ENCODE measurements at regions not wholly inside any gene's neighbourhood (a gene's known extent, or its start where the extent isn't known, plus 50 kb on each side); places are given as distances from the start of the nearest gene placed in this dataset.
"Not testable (repeated sequence)": the region's sequence is repeated elsewhere in the genome, so short reads cannot be mapped to it uniquely, and the experiment has no call there.

DNA sequence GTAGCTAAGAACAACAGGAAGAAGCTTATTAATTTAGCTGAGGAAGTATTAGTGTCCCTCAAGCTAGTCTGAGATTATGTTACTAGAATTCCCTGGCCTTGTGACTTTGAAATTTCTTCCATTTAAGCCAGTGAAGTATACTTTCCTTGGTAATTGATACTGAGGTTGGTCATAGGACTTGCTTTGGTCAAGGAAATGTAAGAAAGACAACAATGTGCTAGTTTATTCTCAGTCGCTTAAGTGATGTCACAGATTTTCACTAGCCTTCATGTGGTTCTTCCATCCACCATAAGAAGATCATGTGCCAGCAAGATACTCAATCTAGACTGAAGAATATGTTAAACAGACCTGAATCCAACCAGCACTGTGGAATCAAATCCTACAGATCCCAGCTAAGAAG lies 1140.1 kb downstream of the TECRL start:
- DNase-seq (ENCODE audit: low read depth), result no peak

DNA sequence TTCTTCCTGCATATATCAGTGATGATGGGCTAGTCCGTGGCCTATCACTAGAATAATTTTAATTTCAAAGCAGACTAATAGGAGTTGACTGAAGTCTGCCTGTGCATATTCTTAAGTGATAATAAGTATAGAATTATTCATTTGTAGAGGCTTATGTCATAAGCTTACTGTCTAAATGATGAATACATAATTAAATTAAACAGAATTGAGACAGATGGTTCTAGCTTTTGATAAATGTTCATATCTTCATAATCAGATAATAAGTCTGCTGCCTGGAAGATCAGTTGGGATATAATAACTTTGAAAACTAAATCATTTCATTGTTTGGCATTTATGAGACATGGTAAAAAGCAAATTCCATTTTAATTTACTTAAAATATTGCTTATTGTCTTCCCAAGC lies 1175.6 kb downstream of the TECRL start:
- DNase-seq (ENCODE audit: low read depth), result no peak

DNA sequence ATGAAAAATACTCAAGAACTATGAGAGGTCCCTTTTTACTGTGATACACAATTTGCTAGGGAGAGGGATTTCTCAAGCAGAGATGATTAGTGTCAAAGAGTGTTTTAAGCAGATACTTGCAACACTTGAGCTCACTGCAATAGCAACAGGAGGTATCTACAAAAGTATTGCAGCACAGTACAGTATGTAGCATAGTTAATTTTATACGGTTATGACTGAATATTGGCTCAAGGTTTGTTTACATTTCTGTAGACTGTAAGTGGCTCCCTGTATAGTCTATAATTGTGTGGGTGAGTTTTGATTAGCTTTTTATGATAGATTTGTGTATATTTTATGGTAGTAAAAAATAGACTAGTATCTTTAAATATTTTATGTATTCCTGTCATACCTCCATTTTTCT lies 1177.2 kb downstream of the TECRL start:
- no peak for DNase-seq (ENCODE audit: low read depth)

DNA sequence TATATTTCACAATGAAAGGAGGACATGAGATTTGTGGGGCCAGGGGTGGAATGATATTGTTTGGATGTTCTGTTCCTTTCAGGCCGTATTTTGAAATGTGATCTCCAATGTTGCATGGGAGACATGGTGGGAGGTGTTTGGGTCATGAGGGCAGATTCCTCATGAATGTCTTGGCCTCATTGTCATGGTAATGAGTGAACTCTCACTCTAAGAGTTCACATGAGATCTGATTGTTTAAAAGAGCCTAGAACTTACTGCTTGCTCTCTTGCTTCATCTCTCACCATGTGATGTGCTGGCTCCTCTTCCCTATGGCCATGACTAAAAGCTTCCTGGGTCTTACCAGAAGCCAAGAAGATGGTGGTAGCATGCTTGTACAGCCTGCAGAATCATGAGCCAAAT lies 1183.0 kb downstream of the TECRL start:
- no peak for DNase-seq (ENCODE audit: low read depth)

DNA sequence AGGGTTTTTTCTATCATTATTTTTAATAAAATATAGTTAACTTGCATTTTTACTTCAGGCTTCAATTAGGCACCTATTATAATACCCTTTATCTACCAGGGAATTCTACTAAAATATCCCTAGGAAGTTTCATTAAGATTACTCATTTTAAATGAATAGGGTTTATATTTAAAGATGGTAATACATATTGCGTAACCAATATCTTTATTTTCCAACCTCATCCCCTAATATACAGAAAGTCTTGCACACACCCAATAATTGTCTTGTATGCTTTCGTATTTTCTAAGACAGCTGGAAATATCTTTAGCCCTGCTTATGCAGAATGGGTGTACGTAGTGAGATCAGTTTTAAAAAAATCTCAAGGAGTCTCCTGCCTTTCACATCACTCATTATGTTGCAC lies 1186.8 kb downstream of the TECRL start:
- no peak for DNase-seq (ENCODE audit: low read depth)

DNA sequence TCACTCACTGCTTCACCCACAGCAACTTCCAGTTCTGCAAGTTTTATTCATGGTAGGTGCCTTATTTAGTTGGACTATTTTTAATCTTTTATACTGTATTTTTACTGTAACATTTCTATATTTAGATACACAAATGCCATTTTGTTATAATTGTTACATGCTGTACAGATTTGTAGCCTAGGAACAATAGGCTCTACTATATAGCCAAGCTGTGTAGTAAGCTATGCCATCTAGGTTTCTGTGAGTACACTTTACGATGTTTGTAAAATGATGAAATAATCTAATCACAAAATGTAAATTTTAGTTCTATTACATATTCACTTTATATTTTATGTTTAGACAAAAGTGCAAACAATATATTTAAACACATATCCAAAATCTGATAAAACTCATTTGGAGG lies 1187.8 kb downstream of the TECRL start:
- DNase-seq (ENCODE audit: low read depth), result no peak

DNA sequence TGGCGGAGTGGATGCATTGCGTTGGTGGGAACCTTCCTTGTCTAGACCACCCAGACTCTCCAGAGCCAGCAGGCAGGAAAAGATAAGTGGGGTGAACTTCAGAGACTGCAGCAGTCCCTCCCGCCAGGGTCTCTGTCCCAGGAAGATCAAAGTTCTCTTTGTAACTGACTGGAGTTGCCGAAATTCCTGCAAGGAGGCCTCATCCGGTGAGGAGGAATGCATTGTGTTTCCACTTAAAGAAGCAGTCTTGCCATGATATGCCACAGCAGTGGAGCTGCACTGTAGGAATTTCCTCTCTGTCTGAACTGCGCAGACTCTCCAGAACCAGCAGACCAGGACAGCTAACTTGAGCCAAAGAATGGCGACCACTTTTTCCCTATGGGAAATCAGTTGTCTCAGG lies 1190.4 kb downstream of the TECRL start:
- no peak for DNase-seq (ENCODE audit: low read depth)

DNA sequence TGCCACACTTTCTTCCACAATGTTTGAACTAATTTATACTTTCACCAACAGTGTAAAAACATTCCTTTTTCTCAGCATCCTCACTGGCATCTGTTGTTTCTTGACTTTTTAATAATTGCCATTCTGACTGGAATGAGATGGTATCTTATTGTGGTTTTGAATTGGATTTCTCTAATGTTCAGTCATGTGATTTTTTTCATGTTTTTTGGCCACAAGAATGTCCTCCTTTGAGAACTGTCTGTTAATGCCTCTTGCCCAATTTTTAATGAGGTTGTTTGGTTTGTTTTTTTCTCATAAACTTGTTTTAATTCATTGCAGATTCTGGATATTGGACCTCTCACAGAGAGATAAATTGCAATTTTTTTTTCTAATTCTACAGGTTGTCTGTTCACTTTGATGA lies 1195.2 kb downstream of the TECRL start:
- DNase-seq (ENCODE audit: low read depth), result no peak

DNA sequence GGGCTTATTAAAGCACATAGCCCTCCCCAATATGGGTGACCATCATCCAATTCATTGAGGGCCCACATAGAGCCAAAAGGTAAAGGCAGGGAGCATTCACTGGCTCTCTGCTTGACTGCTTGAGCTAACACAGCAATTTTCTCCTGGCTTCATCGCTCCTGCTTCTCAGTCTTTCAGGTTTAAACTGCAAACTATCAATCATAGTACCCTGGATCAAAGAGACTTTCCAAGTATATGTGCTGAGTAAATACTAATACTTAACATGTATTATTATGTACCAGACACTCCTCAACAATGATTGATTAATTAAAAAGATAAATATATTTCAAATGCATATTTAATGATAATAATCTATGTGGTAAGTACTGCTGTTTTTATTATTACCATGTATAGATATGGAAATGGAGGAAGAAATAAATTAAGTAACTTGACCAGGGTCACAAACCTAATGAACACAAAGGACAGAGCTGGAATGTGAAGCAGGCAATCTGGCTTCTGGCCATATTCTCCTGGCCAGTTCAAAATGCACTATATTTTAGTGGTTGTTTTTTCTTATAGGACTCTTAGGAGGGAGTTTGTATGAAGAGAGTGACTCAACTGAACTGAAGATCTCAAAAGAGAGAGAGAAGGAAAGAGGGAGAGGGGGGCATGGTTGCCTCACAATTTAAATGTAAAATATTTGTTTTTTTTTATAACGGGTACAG lies 1197.3 kb downstream of the TECRL start:
- no peak for DNase-seq (ENCODE audit: low read depth)

DNA sequence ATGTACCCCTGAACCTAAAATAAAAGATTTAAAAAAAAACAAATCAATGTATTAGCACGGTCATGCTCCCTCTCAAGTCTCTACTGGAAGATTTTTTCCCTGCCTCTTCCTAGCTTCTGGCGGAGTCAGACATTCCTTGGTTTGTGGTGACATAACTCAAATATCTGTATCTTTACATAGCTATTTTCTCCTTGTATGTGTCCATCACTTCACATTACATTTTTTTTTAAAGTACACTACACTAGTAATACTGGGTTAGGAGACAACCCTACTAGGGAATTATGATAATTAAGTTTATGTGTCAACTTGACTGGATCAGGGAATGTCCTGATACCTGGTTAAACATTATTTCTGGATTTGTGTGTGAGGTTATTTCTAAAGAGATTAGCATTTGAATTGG lies 1197.9 kb downstream of the TECRL start:
- no peak for DNase-seq (ENCODE audit: low read depth)

DNA sequence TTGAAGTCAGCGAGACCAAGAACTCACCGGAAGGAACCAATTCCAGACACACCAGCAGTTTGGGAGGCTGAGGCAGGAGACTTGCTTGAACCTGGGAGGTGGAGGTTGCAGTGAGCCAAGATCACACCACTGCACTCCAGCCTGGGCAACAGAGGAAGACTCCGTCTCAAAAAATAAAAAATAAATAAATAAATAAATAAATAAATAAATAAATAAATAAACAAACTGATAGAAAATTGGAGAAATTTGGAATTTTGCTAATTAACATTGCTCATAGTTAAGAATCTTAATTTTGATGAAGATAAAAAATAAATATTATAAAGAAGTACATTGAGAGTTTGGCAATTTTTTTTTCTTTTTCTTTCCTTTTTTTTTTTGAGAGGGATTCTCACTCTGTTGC lies 1216.2 kb downstream of the TECRL start:
- DNase-seq (ENCODE audit: low read depth), result not testable (repeated sequence)

DNA sequence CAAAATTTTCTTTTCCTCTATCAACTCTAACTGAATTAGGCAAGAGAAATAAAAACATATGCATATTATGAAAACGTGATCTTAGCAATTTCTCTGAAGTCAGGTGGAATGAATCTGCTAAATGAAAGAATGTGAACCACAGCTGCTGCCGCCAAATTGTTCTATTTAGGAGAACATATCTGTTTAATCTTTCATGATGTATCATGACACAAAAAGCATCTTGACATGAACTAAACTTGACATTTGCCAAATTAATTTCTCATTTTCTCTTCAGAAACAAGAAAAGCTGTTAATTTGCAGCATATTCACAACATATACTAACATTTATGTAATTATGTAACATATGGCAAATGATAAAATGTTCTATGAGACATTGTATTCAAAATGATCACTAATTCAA lies 1237.9 kb downstream of the TECRL start:
- no peak for DNase-seq (ENCODE audit: low read depth)

DNA sequence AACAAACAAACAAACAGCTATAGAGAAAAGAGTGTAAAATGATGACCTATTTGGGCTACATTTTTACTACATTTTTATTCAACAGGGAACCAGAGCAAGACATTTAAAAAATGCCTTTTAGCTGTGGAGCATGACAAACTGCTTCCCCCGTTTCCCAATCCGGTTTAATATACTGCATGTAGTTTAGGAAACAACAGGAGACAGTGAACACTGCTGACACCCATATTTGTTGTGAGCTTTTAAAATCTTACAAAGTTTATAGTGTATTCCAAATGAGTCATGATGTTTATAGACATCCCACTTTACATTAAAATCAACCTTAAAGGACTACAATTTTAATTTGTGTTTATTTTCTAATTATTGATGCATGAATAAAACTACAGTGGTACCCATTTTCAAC lies 1238.3 kb downstream of the TECRL start:
- DNase-seq (ENCODE audit: low read depth), result no peak

DNA sequence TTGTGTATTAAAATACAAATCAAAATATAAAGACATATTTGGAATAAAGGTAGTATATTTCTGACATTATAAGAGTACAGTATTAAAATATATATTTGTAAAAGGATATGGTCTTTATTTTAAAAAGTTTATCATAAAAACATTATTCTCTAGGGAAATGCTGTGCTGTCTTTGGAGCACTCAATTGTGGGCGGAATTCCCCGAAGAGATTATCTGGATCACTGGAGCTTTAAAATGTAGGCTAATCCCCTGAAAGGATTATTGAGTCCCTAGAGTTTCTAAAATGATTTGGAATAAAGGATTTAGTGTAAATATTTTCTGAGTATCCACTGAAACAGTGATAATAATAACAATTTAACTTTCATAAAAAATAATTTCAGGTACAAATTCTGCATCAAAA lies 1239.4 kb downstream of the TECRL start:
- no peak for DNase-seq (ENCODE audit: low read depth)

DNA sequence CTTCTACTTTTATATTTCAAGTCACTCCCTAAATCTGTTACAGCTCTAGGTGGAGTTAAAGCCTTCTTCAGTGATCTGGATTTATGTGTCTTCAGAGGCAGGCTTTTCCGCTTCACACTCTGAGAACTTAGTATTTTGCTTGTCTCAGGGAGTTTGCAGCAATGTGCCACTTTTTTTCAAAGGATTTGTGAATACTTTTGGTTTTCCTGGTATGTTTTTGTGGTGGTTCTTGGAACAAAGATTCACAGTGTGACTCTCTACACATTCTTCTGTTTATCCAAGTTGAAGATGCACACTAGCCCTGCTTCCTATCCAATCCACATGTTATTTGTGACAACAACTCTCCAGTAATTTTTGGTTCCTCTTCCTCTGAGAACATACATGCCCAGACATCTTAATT lies 1253.7 kb downstream of the TECRL start:
- DNase-seq (ENCODE audit: low read depth), result no peak

DNA sequence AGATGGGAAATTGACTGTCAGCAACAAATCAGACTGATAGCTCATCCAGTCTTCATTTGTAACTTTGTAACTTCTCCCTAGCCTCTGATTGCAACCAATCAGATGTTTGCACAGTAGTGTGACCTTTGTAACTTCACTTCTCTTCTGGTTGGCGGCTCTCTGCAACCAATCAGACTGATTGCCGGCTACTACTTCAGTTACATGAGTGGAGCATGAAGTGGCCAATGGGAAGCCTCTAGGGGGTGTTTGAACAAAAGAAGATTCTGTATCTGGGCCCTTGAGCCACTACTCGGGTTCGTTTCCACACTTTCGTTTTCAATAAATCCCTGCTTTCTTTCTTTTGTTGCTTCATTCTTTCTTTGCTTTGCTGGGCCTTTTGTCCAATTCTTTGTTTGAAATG lies 1285.8 kb downstream of the TECRL start:
- DNase-seq (ENCODE audit: low read depth), result no peak

DNA sequence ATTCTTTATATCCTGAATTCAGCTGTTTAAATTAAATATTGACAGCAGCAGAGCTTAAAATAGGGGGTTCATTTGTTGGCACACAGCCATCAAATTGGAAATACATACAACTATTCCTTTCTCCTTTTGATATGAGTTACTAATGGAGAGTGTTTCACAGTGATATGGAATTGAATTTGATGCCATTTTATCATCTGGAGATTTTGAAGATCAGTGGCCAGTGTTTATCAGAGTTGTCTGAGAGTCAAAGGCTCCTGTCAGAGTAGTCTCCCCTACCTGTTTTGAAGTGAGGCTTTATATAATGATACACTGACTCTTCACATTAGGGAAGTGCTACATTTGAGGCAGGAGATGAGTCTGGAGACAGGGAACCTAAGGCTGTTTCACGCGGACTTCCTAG lies 1286.3 kb downstream of the TECRL start:
- no peak for DNase-seq (ENCODE audit: low read depth)

DNA sequence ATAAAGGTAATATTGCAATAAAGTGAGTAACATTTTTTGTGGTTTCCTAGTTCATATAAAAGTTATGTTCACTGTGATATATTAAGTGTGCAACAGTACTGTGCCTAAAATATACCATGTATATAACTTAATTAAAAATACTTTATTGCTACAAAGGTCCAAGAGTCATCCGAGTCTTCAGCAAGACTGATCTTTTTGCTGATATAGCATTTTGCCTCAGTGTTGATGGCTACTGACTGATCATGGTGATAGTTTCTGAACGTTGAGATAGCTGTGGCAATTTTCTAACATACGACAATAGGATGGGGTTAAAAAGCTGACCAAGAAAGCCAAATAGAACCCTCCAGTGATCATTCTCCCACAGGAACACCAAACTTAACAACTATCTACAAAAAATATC lies 1302.7 kb downstream of the TECRL start:
- no peak for DNase-seq (ENCODE audit: low read depth)

DNA sequence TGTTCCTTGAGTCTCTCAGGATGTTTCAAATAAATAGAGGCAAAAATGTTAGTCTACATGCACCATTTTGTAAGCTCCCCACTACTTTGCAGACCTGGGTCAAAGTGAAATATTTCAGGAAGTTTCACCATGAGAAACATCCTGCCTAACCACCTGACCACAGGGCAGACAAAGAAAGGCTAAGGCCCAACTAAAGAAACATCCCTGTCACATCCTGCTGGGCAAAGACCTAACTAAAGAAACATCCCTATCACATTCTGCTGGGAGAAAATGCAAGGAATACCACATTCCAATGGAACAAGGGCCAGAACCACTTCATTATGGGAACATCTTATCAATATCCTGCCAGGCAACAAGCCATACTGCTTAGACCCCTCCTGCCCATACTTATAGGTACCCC lies 1303.4 kb downstream of the TECRL start:
- DNase-seq (ENCODE audit: low read depth), result no peak

DNA sequence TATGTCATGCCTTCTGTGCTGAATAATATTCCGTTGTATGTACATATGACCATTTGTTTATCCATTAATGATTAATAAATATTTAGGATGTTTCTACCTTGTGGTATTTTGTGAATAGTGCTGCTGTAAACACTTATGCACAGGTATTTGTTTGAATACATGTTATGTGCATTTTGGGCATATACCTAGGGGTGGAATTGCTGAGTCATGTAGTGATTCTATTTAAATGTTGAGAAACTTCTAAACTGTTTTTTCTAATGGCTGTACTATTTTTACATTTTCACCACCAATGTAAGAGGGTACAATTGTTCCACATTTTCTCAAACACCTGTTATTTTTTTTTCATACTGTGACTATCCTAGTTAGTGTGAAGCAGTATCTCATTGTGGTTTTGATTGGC lies 1318.6 kb downstream of the TECRL start:
- DNase-seq (ENCODE audit: low read depth), result no peak

DNA sequence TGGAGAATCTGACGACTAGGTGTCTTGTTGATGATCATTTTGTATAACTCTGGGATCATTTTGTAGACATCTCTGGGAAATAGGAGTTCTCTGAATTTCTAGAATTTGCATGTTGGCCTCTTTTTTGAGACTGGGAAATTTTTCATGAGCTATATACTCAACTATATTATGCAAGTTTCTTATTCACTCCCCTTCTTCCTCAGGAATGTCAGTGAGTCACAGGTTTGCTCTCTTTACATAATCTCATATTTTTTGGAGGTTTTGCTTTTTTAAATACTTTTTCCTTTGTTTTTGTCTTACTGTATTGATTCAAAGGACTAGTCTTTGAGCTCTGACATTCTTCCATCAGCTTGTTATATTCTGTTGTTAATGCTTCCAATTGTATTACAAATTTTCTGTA lies 1324.2 kb downstream of the TECRL start:
- DNase-seq (ENCODE audit: low read depth), result no peak

DNA sequence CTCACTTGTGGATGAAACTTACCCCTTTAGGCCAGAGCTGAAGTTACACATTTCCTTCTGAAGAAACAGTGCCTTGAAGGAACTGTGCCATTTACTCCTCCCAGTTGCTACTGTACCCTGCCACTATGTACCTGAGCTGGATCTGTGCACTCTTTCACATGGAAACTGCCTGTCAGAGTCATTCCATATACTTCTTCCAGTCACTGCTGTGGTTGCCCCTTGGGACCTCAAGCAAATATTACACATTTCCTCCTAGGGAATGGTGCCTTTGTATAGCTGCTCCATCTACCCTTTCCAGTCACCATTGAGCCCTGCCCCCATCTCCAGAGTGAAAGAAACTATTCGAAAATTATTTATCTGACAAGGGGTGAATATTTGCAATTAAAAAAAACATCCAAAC lies 1328.3 kb downstream of the TECRL start:
- DNase-seq (ENCODE audit: low read depth), result no peak

DNA sequence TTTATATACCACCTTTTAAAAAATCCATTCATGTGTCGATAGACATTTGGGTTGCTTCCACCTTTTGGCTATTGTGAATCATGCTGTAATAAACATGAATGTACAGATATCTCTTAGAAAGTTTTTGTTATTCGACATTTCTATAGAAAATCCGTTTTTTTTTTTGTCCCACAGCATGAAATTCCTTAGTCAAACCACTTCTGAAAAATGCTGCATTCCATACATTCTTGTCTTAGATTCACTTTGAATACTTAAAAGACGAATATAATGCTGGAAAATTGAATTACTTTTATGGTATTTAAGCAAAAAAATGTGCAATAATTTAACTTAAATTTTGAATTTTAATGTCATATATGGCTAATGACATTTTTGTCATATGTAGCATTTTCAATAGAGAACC lies 1345.5 kb downstream of the TECRL start:
- DNase-seq (ENCODE audit: low read depth), result no peak

DNA sequence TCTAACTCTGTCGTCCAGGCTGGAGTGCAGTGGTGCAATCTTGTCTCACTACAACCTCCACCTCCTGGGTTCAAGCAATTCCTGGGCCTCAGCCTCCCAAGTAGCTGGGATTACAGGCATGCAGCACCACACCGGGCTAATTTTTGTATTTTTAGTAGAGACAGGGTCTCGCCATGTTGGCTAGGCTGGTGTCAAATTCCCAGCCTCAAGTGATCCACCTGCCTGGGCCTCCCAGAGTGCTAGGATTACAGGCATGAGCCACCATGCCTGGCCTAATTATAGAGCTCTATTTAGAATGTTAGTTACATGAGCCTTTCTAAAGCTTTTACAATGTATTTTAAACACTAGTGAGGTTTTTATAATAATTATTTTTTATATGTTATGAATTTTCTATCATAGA lies 1346.4 kb downstream of the TECRL start:
- not testable (repeated sequence) for DNase-seq (ENCODE audit: low read depth)

DNA sequence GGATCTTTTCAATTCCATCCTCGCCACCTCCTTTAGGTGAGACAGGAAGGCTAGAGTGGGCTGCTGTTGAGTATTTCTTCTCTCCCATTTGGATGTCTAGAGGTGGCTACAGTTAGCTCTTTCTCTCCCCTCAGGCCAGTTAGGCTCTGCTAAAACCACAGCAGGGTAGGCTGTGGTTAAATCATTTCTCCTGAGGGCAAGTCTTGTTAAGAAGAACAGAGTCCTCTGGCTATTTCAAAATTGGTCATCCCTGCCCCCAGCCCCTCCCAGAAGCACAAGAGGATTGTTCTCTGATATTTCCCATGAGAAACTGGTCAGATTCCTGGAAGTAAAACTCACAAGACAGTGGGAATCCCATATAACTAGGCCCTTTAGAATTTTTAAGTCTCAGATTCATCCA lies 1359.5 kb downstream of the TECRL start:
- DNase-seq (ENCODE audit: low read depth), result no peak

All from non-pigmented ciliary epithelial cell (primary cell).